ENCODE measurements at regions not wholly inside any gene's neighbourhood (a gene's known extent, or its start where the extent isn't known, plus 50 kb on each side); places are given as distances from the start of the nearest gene placed in this dataset.

DNA sequence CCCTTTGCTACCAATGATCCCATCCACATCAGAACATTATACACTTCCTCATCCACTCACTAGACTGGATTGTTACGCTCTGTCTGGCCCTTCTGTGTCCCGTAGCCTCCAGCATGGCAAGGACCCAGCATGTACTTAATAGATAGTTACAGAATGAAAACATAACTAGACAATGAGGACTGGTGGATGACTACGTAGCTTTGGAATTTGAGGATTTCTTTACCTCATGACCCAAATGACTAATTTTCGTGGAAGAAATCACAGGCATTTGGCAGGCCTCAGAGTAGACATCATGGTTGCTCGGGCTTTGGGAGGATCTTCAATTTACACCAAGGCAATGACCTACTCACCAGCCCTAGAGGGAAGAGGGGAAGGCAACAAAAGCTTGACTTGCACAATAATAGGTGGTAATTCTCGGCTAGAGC is 299.8 kb downstream of the TLE1 start:
- no peak for DNase-seq

DNA sequence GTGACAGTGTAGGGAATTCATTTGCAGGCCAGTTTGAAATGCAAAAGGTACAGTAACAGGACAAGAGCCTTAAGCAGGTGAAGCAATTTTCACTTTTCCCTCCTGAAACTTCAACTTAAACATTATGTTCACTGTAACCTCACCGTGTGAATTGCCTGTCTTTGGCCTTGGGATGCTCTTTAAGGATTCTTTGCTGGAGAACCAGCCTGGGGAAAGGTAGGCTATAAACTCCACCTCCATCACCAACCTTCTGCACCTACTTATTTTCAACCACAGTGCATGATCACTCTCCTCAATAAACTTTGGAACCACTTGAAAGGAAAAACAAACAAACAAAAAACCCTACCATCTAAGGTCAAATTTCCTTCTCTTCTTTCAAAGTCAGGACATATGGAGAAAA is 300.5 kb downstream of the TLE1 start:
- no peak for DNase-seq

DNA sequence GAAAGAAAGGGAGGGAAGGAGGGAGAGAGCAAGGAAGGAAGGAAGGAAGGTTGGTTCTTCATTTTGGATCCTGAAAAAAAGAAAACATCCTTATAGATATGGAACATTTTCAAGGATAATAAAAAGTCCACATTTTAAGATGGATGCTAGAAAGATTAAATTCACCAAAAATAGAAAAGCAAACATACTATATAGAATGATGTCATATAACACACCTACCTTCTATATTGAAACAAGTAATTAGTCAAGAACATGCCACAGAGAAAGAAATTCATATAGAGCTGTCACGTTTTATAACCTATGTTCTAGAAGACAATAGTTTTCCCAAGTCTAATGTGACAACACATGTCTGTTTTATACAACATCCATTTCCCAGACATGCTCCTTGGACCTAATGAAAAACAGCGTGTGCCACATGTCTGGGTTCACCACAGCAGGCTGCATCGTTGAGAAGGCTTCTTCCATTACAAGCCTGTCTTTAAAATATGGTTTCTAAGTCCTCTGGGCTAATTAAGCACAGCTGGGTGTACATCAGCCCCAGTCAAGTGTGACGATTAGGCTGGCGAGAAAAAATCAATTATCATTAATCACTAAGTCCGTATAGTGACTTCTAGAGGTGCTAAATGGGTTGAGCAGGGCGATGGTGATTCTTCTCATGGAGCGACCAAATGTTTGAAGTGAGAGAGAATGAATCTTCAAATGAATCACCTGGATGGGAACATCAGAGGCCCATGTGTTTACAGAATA is 301.8 kb downstream of the TLE1 start:
- no peak for DNase-seq

DNA sequence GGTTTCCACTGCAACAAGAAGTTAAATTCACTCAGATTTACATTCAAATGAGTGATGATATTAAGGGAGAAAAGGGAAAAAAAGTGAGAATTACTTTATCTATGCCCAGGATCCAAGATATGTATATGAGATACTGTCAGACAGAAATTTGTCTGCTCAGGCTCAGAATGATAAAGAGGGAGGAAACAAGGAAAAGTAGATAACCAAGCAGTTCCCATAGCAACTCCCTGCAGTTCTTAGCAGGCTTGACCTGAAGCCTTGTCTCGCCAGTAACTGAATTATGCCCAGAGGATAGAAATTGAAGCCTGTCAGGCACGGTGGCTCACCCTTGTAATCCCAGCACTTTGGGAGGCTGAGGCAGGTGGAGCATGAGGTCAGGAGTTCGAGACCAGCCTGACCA is 304.4 kb downstream of the TLE1 start:
- DNase-seq, result no peak

DNA sequence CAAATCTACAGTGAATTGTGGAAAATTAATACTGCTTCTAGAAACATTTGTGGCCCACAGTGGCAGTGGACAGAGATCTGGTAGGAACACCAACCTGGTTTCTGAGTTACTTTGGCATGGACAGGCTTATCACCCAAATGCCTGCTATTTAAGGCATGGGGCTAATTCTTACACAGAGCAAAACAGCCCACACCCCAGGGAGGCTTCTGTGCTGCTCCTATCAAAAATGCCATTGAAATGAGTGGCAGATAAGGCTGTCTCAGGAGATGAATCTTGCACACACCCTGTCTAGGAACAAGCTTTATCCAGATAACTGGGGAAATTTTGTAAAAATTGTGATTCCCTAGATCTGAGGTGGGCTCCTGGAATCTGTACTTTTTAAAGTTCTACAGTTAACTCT is 307.1 kb downstream of the TLE1 start:
- DNase-seq, result no peak

DNA sequence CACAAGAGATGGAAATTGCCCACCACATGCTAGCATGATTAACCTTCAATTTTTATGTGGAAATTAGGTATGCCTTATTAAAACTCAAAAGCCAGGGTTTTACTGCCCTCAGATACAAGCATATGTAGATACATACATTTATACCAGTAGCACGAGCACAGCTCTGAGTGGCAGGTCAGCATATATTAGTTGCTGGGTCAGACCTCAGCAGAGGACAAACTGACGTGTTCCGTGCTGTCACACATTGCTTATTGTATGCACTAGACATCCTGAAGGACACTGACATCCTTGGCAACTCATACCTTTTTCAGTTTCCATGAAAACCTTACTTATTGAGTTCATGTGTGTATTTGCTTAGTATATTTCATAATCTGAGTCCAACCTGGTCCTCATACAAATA is 307.7 kb downstream of the TLE1 start:
- no peak for DNase-seq

DNA sequence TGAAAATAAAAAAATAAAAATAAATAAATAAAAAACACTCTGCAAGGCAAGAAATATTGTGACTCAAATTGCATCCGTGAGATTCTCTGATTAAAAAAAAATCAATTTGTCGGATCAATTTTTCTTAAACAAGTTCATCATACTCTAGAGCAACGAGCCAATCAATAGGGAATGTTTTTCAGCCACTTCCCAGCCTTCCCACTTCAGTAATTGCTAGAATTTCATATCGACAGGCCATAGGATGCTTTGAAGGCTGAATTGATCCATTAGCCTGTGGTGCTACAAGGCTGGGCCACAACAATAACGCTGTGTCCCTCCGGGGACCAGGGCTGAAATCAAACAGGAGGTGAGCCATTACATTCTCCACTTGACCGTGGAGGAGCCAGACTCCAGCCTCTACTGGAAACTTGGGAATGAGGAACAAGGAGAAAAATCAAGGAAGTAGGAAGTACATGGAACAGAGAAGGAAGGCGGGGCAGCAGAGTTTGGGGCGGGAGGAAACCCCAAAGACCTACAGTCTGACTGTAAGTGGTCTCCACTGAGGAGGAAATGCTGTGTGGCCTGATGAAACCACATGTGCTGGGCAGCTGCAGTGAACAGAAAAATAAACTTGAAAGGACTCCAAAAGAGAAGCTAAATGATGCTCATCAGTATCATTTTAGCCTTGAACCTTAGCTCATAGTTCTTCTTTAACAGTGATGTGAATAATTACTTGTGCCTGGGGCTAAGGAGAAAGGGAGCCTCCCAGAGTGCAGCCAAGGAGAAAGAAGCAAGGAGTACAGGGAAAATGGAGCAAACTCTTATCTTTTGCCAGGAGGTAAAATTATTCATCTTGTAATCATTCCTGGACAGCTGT is 308.6 kb downstream of the TLE1 start:
- DNase-seq, result no peak

DNA sequence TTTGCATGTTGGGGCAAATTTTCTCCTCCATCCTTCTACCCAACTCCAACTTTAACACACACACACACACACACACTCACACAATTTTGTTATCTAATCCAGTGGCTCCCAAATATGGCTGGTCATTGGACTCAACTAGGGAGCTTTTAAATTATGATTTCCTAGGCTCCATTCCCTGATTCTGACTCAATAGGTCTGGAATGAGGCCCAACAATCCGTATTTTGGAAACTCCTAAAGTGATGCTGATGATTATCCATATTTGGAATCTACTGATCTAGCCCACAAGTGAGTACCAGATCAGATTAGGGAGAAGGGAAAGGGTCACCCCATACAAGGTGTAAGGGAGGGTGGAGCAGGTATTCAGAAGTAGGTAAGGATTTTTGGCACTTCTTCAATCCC is 309.7 kb downstream of the TLE1 start:
- no peak for DNase-seq

DNA sequence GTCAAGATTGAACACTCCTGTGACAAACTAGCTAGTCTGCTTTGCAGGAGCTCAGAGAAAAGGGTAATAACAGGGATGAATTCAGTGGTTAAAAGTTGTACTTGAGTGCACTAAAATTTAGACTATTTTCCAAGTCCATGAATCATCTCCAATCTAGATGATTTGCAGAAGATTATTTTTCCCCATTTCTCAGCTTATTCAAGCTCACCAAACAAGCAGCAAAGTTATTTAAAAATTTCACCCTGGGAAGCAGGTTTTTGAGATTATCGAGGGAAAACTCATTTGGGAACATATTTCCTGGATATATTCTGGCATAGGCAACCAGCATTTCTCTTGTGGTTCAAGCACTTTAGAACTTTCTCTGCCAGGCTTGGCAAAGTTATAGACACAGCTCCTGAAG is 311.4 kb downstream of the TLE1 start:
- DNase-seq, result no peak

DNA sequence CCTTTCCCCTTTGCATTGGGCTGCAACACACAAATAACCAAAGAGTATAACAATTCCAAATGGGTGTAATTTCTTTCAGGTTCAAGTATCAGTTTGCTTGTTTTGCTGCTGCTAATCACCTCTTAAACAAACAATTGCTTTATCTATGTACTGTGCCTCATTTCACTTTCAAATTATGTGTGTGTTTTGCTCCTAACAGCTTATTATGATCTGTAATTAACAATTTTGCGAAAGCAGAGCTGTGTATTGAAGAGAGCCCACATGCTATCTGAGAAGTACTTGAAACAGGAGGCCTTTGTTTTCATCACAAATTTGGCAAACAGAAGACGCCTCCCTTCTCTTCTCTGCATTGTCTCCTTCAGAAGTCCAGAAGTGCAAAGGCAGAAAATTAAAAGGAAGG is 312.0 kb downstream of the TLE1 start:
- DNase-seq, result no peak

DNA sequence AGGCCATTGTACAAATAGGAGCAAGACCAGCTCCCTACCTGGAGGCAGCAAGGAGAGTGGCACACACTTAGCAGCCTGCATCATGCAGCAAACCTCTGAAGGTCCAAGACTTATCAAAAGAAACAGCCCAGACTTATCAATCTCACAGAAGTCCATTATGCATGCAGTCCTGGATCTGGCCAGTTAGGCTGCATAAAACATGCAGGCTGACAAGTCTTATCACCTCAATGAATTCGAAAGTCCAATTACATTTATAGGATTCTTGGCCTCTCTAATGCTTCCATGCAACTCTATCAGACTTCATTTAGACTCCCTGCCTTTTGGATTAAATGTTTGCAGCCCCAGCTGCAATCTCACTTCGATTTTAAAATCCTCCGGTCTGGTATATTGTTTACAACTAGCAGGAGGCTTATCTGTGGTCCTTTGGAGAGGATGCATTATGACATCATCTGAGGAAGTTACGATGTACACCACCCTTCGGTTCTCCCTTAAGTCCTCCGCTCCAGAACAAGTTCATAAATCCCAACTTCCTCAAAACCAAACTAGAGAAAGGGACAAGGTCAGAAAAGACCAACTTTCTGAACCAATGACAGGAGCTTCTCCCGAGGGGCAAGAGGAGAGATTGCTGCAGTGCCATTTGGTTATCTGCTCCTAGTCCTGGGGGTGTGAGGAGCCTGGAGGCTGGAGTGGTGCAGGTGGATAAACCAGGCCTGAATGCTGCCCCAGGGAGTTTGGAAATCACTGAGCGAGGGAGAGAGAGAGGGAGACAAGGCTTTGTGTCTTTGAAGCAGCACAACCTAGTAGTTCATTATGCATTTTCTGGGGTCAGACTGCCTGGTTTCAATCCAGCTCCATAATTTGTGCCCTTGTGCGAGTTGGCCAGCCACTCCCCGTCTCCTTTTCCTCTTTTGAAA is 313.9 kb downstream of the TLE1 start:
- no peak for DNase-seq

DNA sequence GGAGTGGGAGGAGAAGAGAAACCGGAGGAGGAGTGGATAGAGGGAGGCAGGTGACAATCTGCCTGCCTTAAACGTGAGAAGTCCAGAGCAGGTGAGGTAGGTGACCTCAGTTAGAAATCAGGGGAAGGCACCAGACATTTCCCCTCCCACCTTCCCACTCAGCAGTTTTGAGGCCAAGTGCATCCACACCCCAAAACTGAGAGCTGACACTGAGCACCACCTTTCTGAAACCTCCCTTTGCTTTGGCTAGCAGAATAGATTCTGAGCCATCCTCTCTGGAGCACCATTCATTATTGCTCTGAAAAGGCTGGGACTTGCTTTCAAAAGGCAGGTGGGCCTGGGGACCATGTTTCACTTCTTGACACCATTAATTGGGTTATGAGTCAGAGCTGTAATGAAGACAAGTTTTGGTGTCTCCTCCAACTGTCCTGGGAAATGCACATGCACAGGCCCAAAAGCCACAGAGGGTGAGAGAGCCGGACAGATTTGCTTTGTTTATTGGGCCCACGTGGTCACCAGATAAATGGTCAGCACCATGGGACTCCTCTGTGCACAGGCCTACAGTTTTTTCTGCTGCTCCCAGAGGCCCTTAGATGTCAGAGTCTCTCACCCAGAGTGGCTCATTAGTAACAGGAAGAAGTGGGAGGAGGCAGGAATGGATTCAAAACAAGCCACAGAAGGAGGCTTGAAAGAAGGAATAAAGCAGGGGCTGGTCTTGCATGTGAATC is 314.7 kb downstream of the TLE1 start:
- no peak for DNase-seq

DNA sequence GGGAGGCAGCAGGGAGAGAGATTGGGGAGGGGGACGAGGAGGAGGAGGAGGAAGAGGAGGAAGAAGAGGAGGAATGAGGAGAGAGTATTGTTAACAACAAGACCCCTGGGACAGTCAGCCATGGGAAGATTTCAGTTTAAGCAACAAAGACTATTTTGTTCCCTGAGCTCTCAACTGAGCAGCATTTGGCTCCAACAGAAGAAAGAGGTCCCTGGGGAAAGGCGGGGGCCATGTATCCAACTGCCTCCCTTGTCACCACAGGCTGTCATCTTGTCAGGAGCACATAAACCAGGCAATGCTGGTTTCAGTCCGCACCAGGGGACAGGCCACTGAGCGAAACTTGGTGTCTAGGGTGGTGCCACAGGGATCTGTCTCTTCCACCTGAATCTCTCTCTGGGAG is 316.1 kb downstream of the TLE1 start:
- no peak for DNase-seq

DNA sequence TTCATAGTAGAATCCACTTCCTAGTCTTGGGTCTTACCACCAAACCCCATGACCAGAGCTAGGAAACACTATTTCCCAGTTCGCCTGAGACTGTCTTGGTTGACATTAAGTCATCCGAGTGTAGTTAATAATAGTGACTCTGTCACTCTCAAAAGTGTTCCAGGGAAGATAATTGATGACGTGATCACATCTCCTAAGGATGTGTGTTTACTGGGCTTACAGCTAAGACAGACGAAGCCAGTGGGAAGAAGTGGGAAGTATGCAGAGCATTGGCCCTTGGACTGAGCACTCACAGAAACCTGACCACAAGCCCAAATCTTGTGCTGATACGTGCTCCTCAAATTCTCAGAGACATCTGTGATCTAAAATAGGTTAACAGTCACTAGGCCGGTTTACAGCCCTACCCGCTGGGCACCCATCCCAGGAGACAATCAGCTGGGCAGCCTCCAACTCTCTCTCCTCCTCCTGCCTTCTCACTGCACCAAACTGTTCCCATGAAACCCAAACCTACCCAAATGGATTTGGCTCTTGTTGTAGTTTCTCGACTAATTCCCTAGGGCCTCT is 316.6 kb downstream of the TLE1 start:
- no peak for DNase-seq

DNA sequence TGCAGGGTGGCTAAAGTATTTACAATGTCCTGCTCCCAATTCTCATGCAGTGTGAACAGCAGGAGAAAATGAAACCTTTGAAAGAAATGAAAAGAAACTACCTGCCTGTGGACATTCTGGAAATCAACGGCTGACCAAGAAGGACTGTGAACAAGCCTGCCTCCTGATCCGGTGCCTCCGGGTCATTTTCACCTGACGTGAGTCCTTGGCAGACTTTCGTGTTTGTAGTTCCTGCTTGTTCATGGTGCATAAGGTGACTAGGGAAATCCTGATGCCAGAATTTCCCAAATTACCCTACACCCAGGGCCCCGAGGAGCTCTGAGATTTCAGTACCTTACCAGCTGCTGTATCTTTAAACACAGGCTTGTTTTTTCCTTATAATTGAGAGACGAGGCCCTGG is 317.5 kb downstream of the TLE1 start:
- no peak for DNase-seq

DNA sequence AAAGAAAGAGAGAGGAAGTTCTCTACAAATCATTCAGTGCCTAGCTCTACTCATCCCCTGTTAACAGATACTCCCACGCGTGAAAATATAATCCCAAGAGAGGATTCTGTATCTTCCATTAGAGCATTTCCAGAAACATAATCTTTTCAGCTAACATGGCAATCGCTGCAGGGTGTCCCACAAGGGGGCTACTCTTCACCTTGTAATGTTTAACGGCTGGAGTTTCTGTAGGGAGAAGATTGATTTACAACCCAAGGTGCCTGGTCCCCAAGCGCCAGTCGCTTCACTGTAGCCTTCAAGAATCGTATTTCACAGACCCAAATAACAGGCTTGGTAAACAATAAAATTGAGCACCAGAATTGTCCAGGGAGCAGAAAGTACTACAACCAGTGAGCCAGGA is 318.7 kb downstream of the TLE1 start:
- no peak for DNase-seq

DNA sequence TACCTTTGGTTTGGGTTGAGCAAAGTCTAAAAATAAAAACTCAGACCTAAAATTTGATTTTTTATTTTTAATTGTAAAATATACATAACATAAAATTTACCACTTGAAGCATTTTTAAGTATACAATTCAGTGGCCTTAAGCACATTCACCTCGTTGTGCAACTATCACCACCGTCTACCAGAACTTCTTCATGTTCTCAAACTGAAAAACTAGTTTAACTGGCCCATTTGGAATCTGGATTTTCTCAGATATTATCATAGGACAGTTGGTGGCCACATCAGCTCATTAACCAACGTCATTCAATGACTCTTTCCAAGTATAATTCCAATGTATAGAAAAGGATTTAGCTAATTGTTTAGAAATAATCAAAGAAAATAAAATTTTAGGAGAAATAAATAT is 319.3 kb downstream of the TLE1 start:
- DNase-seq, result no peak

DNA sequence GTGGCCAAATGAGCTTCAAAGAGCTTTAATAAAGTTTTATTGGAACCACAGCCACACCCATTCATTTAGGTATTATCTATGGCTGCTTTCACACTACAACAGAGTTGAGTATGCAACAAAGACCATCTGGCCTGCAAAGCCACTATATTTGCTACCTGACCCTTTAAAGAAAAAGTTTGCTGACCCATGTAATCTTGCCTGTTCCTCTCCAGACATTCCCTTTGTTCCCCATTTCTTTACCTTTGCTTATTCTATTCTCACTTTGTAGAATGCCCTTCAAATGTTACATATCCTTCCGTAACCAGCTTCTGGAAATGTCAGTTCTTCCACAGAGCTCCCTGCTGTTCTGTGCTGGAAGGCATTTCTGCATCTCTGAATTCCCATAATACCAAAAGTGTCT is 320.2 kb downstream of the TLE1 start:
- no peak for DNase-seq

DNA sequence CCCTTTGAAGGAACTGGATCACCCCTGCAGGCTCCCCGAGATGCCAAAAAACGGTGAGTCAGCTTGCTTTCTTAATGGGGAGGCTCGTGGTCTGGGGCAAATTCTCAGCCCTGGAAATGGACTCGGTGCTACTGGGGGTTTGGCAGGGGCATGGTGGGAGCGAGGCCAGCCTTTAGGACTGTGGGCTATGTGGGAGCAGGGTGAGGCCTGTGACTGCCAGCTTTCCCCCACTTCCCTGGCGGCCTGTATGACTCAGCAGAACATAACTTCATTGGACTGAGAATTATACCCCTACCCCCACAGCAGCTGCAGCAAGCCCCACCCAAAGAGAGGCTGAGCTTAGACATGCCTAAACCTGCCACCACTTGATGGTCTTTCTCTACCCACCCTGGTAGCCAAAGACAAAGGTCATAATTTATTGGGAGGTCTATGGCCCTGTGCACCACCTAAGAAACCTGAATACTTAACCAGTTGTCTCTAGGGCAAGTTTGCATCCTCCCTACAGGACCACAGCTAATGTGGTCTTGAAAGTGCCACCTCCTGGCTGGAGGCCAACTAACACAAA is 325.3 kb downstream of the TLE1 start:
- no peak for DNase-seq

DNA sequence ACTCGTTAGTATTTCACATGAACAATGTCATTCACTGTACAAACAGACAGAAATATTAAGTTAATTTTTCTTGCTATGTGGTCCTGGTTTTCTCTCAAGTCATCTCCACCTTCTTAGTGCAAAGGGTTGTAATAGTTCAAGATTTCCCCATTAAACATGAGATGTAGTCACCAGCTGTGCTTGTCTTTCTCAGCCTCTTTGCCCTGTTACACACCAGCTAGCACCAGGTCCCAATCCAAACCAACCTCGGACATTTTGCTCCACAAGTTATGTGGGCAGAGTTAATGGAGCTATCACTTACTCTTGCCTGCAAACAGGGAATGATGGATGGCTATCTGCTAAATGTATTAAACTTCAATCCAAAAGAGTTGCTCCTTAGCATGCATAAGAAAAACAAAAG is 328.1 kb downstream of the TLE1 start:
- no peak for DNase-seq

DNA sequence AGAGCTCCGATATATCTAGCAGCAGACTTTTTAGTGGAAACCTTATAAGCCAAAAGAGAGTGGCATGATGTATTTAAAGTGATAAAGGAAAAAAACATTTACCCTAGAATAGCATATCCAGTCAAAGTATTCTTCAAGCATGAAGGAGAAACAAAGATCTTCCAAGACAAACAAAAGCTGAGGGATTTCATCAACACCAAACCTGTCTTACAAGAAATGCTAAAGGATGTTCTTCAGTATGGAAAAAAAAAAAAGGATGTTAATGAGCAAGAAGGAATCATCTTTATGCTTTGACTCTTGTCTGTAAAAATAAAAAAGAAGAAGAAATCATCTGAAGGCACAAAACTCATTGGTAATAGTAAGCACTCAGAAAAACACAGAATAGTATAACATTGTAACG is 338.2 kb downstream of the TLE1 start:
- DNase-seq, result no peak

DNA sequence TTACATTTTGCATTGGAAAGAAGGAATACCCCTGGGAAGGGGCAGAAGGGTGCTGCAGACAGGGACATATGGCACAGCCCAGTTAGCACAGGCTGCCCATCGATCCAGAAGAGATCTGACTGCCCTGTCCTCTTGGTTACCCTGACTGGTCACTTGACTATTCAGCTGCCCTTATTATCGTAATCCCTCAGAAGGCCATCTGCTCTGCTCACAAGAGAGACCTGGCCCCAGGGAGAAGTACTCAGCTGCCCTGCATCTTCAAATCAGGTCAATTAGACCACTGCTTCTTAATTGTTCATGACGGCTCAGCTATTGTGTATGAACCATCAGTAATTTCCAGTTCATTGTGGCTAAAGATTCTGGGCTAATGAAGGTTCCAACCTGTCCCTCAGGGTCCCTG is 345.0 kb downstream of the TLE1 start:
- DNase-seq, result no peak

All from hematopoietic multipotent progenitor cell treated with erythropoietin and hydrocortisone succinate and interleukin-3 and kit ligand, for 6 days (in vitro differentiated cells).